ENCODE measurements at regions not wholly inside any gene's neighbourhood (a gene's known extent, or its start where the extent isn't known, plus 50 kb on each side); places are given as distances from the start of the nearest gene placed in this dataset.

GRCh38 chr18:47721876-47722275 lies 208.6 kb downstream of the SMAD2 start:
- Histone ChIP-seq H2AFZ (ENCODE audit: low read depth, low read length) (no peak overlapping the region), H3K9me3 (ENCODE audit: insufficient read depth, low read length) (no peaks in the 10 kb centered on the region), H3K9ac (ENCODE audit: low read length) (no peak overlapping the region), H3K4me2 (ENCODE audit: low read length) (no peak overlapping the region), H3K36me3 (replicated peaks; ENCODE audit: low read depth, low read length) (no peaks in the 10 kb centered on the region), H3K27ac (ENCODE audit: low read length) (no peak overlapping the region), H4K20me1 (ENCODE audit: insufficient read depth, low read length) (no peaks in the 10 kb centered on the region), H3K27me3 (ENCODE audit: low read depth, low read length) (peaks cover 4% of the 10 kb centered on the region; the same call in 1 of the 2 replicates), H3K4me1 (ENCODE audit: low read length) (no peaks in the 10 kb centered on the region), H3K79me2 (ENCODE audit: low read length) (no peaks in the 10 kb centered on the region), H3K4me3 (ENCODE audit: low read length) (no peak overlapping the region)
- TF ChIP-seq EZH2phosphoT487 (IDR thresholded peaks at IDR 0.05; ENCODE audit: low read depth) = no peak
- TF ChIP-seq CTCF (IDR thresholded peaks at IDR 0.05; ENCODE audit: low read depth, low read length) = no peak

DNA sequence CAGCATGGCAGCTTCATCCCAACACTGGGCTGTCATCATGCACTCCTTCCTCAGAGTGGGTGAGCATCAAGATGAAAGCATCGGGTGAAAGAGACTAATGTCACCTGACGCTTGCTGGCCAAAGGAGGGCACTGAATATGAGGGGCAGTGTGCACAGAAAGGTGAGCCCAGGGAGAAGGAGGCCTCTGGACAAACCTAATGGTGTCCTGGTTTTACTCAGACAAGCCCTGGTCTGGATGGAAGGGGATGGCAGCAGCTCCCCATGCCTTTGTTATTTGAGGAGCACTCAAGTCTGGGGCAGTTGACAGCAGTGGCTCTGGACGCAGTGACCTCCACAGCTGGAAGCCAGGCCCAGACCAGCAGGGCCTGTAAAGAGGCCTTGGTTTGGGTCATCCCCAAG lies 209.7 kb downstream of the SMAD2 start:
- Histone ChIP-seq H3K79me2 (ENCODE audit: low read length) (no peaks in the 10 kb centered on the region), H3K9me3 (ENCODE audit: insufficient read depth, low read length) (no peaks in the 10 kb centered on the region), H3K9ac (ENCODE audit: low read length) (no peak overlapping the region), H3K36me3 (replicated peaks; ENCODE audit: low read depth, low read length) (no peaks in the 10 kb centered on the region), H3K27ac (ENCODE audit: low read length) (no peak overlapping the region), H2AFZ (ENCODE audit: low read depth, low read length) (no peak overlapping the region), H3K4me3 (ENCODE audit: low read length) (no peak overlapping the region), H3K4me1 (ENCODE audit: low read length) (no peaks in the 10 kb centered on the region), H4K20me1 (ENCODE audit: insufficient read depth, low read length) (no peaks in the 10 kb centered on the region), H3K27me3 (ENCODE audit: low read depth, low read length) (no peaks in the 10 kb centered on the region), H3K4me2 (ENCODE audit: low read length) (no peak overlapping the region)
- TF ChIP-seq EZH2phosphoT487 (IDR thresholded peaks at IDR 0.05; ENCODE audit: low read depth) (no peak), CTCF (IDR thresholded peaks at IDR 0.05; ENCODE audit: low read depth, low read length) (no peak)

- Histone ChIP-seq H3K36me3 (replicated peaks; ENCODE audit: low read depth, low read length) (no peaks in the 10 kb centered on the region), H3K4me3 (ENCODE audit: low read length) (no peak overlapping the region), H3K9ac (ENCODE audit: low read length) (no peak overlapping the region), H3K4me1 (ENCODE audit: low read length) (no peaks in the 10 kb centered on the region), H3K27ac (ENCODE audit: low read length) (no peak overlapping the region), H4K20me1 (ENCODE audit: insufficient read depth, low read length) (no peaks in the 10 kb centered on the region), H3K4me2 (ENCODE audit: low read length) (no peak overlapping the region), H3K27me3 (ENCODE audit: low read depth, low read length) (no peaks in the 10 kb centered on the region), H3K79me2 (ENCODE audit: low read length) (no peaks in the 10 kb centered on the region), H2AFZ (ENCODE audit: low read depth, low read length) (no peak overlapping the region), H3K9me3 (ENCODE audit: insufficient read depth, low read length) (no peaks in the 10 kb centered on the region)
- TF ChIP-seq CTCF (IDR thresholded peaks at IDR 0.05; ENCODE audit: low read depth, low read length) = 0 out of 2 replicates have a peak, but pooled peaks have one; percentile 13
- no peak for TF ChIP-seq EZH2phosphoT487 (IDR thresholded peaks at IDR 0.05; ENCODE audit: low read depth)
Observed at GRCh38 chr18:47719096-47719780, 211.2 kb downstream of the SMAD2 start.

DNA sequence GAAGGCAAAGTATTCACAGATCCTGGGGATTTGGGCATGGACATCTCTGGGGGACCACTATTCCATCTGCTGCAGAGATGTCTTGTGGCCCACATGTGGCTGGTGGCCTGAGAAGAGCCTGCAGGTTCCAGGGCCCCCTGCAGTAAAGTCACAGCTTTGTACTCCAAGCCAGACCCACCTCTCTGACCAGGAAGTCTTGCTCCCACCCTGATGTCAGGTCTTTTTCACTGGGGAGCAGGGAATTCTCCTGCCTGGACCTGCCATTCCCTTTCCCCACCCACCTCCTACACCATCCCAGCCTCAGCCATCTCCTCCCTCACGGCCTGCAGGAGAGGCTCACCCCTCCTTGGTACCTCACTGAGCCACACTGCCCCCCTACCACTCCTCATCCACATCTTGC lies 211.8 kb downstream of the SMAD2 start:
- Histone ChIP-seq H3K4me3 (ENCODE audit: low read length) (no peak overlapping the region), H3K9ac (ENCODE audit: low read length) (no peak overlapping the region), H4K20me1 (ENCODE audit: insufficient read depth, low read length) (no peaks in the 10 kb centered on the region), H3K4me1 (ENCODE audit: low read length) (no peaks in the 10 kb centered on the region), H3K79me2 (ENCODE audit: low read length) (no peaks in the 10 kb centered on the region), H3K27ac (ENCODE audit: low read length) (no peak overlapping the region), H2AFZ (ENCODE audit: low read depth, low read length) (no peak overlapping the region), H3K9me3 (ENCODE audit: insufficient read depth, low read length) (no peaks in the 10 kb centered on the region), H3K4me2 (ENCODE audit: low read length) (no peak overlapping the region), H3K36me3 (replicated peaks; ENCODE audit: low read depth, low read length) (no peaks in the 10 kb centered on the region), H3K27me3 (ENCODE audit: low read depth, low read length) (no peaks in the 10 kb centered on the region)
- TF ChIP-seq CTCF (IDR thresholded peaks at IDR 0.05; ENCODE audit: low read depth, low read length) = no peak
- TF ChIP-seq EZH2phosphoT487 (IDR thresholded peaks at IDR 0.05; ENCODE audit: low read depth) = no peak
